ENCODE measurements at regions not wholly inside any gene's neighbourhood (a gene's known extent, or its start where the extent isn't known, plus 50 kb on each side); places are given as distances from the start of the nearest gene placed in this dataset.
"Not testable (repeated sequence)": the region's sequence is repeated elsewhere in the genome, so short reads cannot be mapped to it uniquely, and the experiment has no call there.

- H3K9ac ChIP-seq (ENCODE audit: low read depth, low read length); H3K27ac ChIP-seq (ENCODE audit: low read depth, low read length): not testable (repeated sequence)
Measured at GRCh38 chr15:29648415-29648814, 173.9 kb downstream of the TJP1 start.

GRCh38 chr15:29645841-29646240, 176.4 kb downstream of the TJP1 start:
- no peaks in the 10 kb centered on the region for H3K27me3 ChIP-seq (ENCODE audit: control insufficient read depth, insufficient read depth, low read length)
- H3K9ac ChIP-seq (ENCODE audit: low read depth, low read length) = no peak overlapping the region
- H3K36me3 ChIP-seq (ENCODE audit: control insufficient read depth, insufficient read depth, low read length) = no peaks in the 10 kb centered on the region
- H3K9me3 ChIP-seq (ENCODE audit: control insufficient read depth, insufficient read depth, low read length) = no peaks in the 10 kb centered on the region
- no peak overlapping the region for H3K27ac ChIP-seq (ENCODE audit: low read depth, low read length)
- no peak overlapping the region for H3K4me3 ChIP-seq (ENCODE audit: low read depth, low read length)
- H3K4me1 ChIP-seq (ENCODE audit: control insufficient read depth, insufficient read depth, low read length) = no peaks in the 10 kb centered on the region

More at GRCh38 chr15:29648415-29648814, 173.9 kb downstream of the TJP1 start:
- H3K4me3 ChIP-seq (ENCODE audit: low read depth, low read length); H3K36me3 ChIP-seq (ENCODE audit: control insufficient read depth, insufficient read depth, low read length); H3K27me3 ChIP-seq (ENCODE audit: control insufficient read depth, insufficient read depth, low read length); H3K4me1 ChIP-seq (ENCODE audit: control insufficient read depth, insufficient read depth, low read length): not testable (repeated sequence)
- peaks cover 11% of the 10 kb centered on the region; the same call in 1 of the 2 replicates for H3K9me3 ChIP-seq (ENCODE audit: control insufficient read depth, insufficient read depth, low read length)

- H3K9ac ChIP-seq (ENCODE audit: low read depth, low read length); H3K27me3 ChIP-seq (ENCODE audit: control insufficient read depth, insufficient read depth, low read length); H3K27ac ChIP-seq (ENCODE audit: low read depth, low read length); H3K4me3 ChIP-seq (ENCODE audit: low read depth, low read length); H3K36me3 ChIP-seq (ENCODE audit: control insufficient read depth, insufficient read depth, low read length); H3K4me1 ChIP-seq (ENCODE audit: control insufficient read depth, insufficient read depth, low read length); H3K9me3 ChIP-seq (ENCODE audit: control insufficient read depth, insufficient read depth, low read length): not testable (repeated sequence)
Measured at GRCh38 chr15:29644361-29644760, 177.9 kb downstream of the TJP1 start.

GRCh38 chr15:29638781-29639180, 183.5 kb downstream of the TJP1 start:
- H3K9ac ChIP-seq (ENCODE audit: low read depth, low read length) = no peak overlapping the region
- no peak overlapping the region for H3K4me3 ChIP-seq (ENCODE audit: low read depth, low read length)
- no peaks in the 10 kb centered on the region for H3K36me3 ChIP-seq (ENCODE audit: control insufficient read depth, insufficient read depth, low read length)
- H3K27ac ChIP-seq (ENCODE audit: low read depth, low read length) = no peak overlapping the region
- no peaks in the 10 kb centered on the region for H3K9me3 ChIP-seq (ENCODE audit: control insufficient read depth, insufficient read depth, low read length)
- H3K27me3 ChIP-seq (ENCODE audit: control insufficient read depth, insufficient read depth, low read length) = no peaks in the 10 kb centered on the region
- no peaks in the 10 kb centered on the region for H3K4me1 ChIP-seq (ENCODE audit: control insufficient read depth, insufficient read depth, low read length)

GRCh38 chr15:29638011-29638410, 184.3 kb downstream of the TJP1 start:
- H3K4me1 ChIP-seq (ENCODE audit: control insufficient read depth, insufficient read depth, low read length) = no peaks in the 10 kb centered on the region
- no peaks in the 10 kb centered on the region for H3K36me3 ChIP-seq (ENCODE audit: control insufficient read depth, insufficient read depth, low read length)
- H3K4me3 ChIP-seq (ENCODE audit: low read depth, low read length) = no peak overlapping the region
- H3K9ac ChIP-seq (ENCODE audit: low read depth, low read length) = no peak overlapping the region
- H3K27ac ChIP-seq (ENCODE audit: low read depth, low read length) = no peak overlapping the region
- no peaks in the 10 kb centered on the region for H3K9me3 ChIP-seq (ENCODE audit: control insufficient read depth, insufficient read depth, low read length)
- no peaks in the 10 kb centered on the region for H3K27me3 ChIP-seq (ENCODE audit: control insufficient read depth, insufficient read depth, low read length)

- H3K36me3 ChIP-seq (ENCODE audit: control insufficient read depth, insufficient read depth, low read length) = no peaks in the 10 kb centered on the region
Measured at GRCh38 chr15:29637555-29637954, 184.7 kb downstream of the TJP1 start.

GRCh38 chr15:29636921-29637320, 185.3 kb downstream of the TJP1 start:
- Histone ChIP-seq H3K27me3 (ENCODE audit: control insufficient read depth, insufficient read depth, low read length) (no peaks in the 10 kb centered on the region), H3K9ac (ENCODE audit: low read depth, low read length) (no peak overlapping the region), H3K36me3 (ENCODE audit: control insufficient read depth, insufficient read depth, low read length) (no peaks in the 10 kb centered on the region), H3K9me3 (ENCODE audit: control insufficient read depth, insufficient read depth, low read length) (no peaks in the 10 kb centered on the region), H3K4me1 (ENCODE audit: control insufficient read depth, insufficient read depth, low read length) (no peaks in the 10 kb centered on the region), H3K4me3 (ENCODE audit: low read depth, low read length) (no peak overlapping the region), H3K27ac (ENCODE audit: low read depth, low read length) (no peak overlapping the region)

More at GRCh38 chr15:29637555-29637954, 184.7 kb downstream of the TJP1 start:
- Histone ChIP-seq H3K9me3 (ENCODE audit: control insufficient read depth, insufficient read depth, low read length) (no peaks in the 10 kb centered on the region), H3K4me3 (ENCODE audit: low read depth, low read length) (no peak overlapping the region), H3K27me3 (ENCODE audit: control insufficient read depth, insufficient read depth, low read length) (no peaks in the 10 kb centered on the region), H3K4me1 (ENCODE audit: control insufficient read depth, insufficient read depth, low read length) (no peaks in the 10 kb centered on the region), H3K27ac (ENCODE audit: low read depth, low read length) (no peak overlapping the region), H3K9ac (ENCODE audit: low read depth, low read length) (no peak overlapping the region)

- Histone ChIP-seq H3K9me3 (ENCODE audit: control insufficient read depth, insufficient read depth, low read length) (no peaks in the 10 kb centered on the region), H3K27me3 (ENCODE audit: control insufficient read depth, insufficient read depth, low read length) (no peaks in the 10 kb centered on the region)
Measured at GRCh38 chr15:29636140-29636539, 186.1 kb downstream of the TJP1 start.

GRCh38 chr15:29635513-29636098, 186.7 kb downstream of the TJP1 start:
- Histone ChIP-seq H3K4me1 (ENCODE audit: control insufficient read depth, insufficient read depth, low read length) (peaks cover 7% of the 10 kb centered on the region; the same call in 1 of the 2 replicates), H3K9ac (ENCODE audit: low read depth, low read length) (no peak overlapping the region), H3K36me3 (ENCODE audit: control insufficient read depth, insufficient read depth, low read length) (no peaks in the 10 kb centered on the region), H3K27me3 (ENCODE audit: control insufficient read depth, insufficient read depth, low read length) (no peaks in the 10 kb centered on the region), H3K27ac (ENCODE audit: low read depth, low read length) (no peak overlapping the region), H3K9me3 (ENCODE audit: control insufficient read depth, insufficient read depth, low read length) (no peaks in the 10 kb centered on the region), H3K4me3 (ENCODE audit: low read depth, low read length) (no peak overlapping the region)

More at GRCh38 chr15:29636140-29636539, 186.1 kb downstream of the TJP1 start:
- H3K36me3 ChIP-seq (ENCODE audit: control insufficient read depth, insufficient read depth, low read length) = no peaks in the 10 kb centered on the region
- H3K4me3 ChIP-seq (ENCODE audit: low read depth, low read length) = no peak overlapping the region
- H3K4me1 ChIP-seq (ENCODE audit: control insufficient read depth, insufficient read depth, low read length) = peaks cover 5% of the 10 kb centered on the region; the same call in 1 of the 2 replicates
- H3K9ac ChIP-seq (ENCODE audit: low read depth, low read length) = no peak overlapping the region
- no peak overlapping the region for H3K27ac ChIP-seq (ENCODE audit: low read depth, low read length)

- Histone ChIP-seq H3K4me1 (ENCODE audit: control insufficient read depth, insufficient read depth, low read length) (peaks cover 7% of the 10 kb centered on the region; the same call in 1 of the 2 replicates), H3K27me3 (ENCODE audit: control insufficient read depth, insufficient read depth, low read length) (no peaks in the 10 kb centered on the region), H3K27ac (ENCODE audit: low read depth, low read length) (no peak overlapping the region), H3K36me3 (ENCODE audit: control insufficient read depth, insufficient read depth, low read length) (no peaks in the 10 kb centered on the region), H3K9me3 (ENCODE audit: control insufficient read depth, insufficient read depth, low read length) (no peaks in the 10 kb centered on the region), H3K9ac (ENCODE audit: low read depth, low read length) (no peak overlapping the region), H3K4me3 (ENCODE audit: low read depth, low read length) (no peak overlapping the region)
Measured at GRCh38 chr15:29633971-29634370, 188.3 kb downstream of the TJP1 start.

- H3K27ac ChIP-seq (ENCODE audit: low read depth, low read length) = no peak overlapping the region
Measured at GRCh38 chr15:29632671-29633406, 189.4 kb downstream of the TJP1 start.

More at GRCh38 chr15:29632671-29633406, 189.4 kb downstream of the TJP1 start:
- H3K27me3 ChIP-seq (ENCODE audit: control insufficient read depth, insufficient read depth, low read length) = no peaks in the 10 kb centered on the region
- H3K4me3 ChIP-seq (ENCODE audit: low read depth, low read length) = no peak overlapping the region
- H3K9me3 ChIP-seq (ENCODE audit: control insufficient read depth, insufficient read depth, low read length) = no peaks in the 10 kb centered on the region
- H3K36me3 ChIP-seq (ENCODE audit: control insufficient read depth, insufficient read depth, low read length) = no peaks in the 10 kb centered on the region
- peaks cover 7% of the 10 kb centered on the region; the same call in 1 of the 2 replicates for H3K4me1 ChIP-seq (ENCODE audit: control insufficient read depth, insufficient read depth, low read length)
- H3K9ac ChIP-seq (ENCODE audit: low read depth, low read length) = no peak overlapping the region
